ENCODE measurements at regions not wholly inside any gene's neighbourhood (a gene's known extent, or its start where the extent isn't known, plus 50 kb on each side); places are given as distances from the start of the nearest gene placed in this dataset.

- H3K4me1 ChIP-seq (ENCODE audit: insufficient read depth, low read length): no peaks in the 10 kb centered on the region
- H3K27me3 ChIP-seq (ENCODE audit: control insufficient read depth in 1 of 2, insufficient read depth in 2 of 2, low read length in 2 of 2): no peaks in the 10 kb centered on the region
- no peaks in the 10 kb centered on the region for H3K79me2 ChIP-seq (ENCODE audit: insufficient read depth, low read length)
- H3K9me3 ChIP-seq (ENCODE audit: low read length): no peaks in the 10 kb centered on the region
- DNase-seq (ENCODE audit: low spot score) (no peak), ATAC-seq (no peak), FAIRE-seq (no peak)
- no peaks in the 10 kb centered on the region for H3K36me3 ChIP-seq (replicated peaks in 1 of 2; ENCODE audit: control insufficient read depth in 1 of 2, insufficient read depth in 2 of 2, low read length in 2 of 2)
- WGBS (ENCODE audit: low lambda C conversion rate): 2% methylated on average over 3 of the region's 3 CpGs
- ChIA-PET POLR2A (no interaction called here), CTCF (ENCODE audit: low intra/inter-chr PET ratio, low total read pairs) (no interaction called here)
- BruUV-seq (replicated peaks): no TSS peak
- H3K9ac ChIP-seq (ENCODE audit: insufficient read depth, low read depth, low read length): no peak overlapping the region
- no peak overlapping the region for H3K27ac ChIP-seq (ENCODE audit: extremely low read length, insufficient read depth, low read length)
- in situ Hi-C loops (cut with HindIII; ENCODE audit: extremely low pct_ligation_motif_present, low pct_unique_long_range_greater_than_20kb): loop anchor here (25.0 kb wide), 1 partner anchor 713 kb away; no protein-coding TSS in a partner anchor
- intact Hi-C loops (cut with micrococcal nuclease; ENCODE audit: unreplicated experiment): no loop called here
- H3K4me2 ChIP-seq (ENCODE audit: low read depth, low read length): no peak overlapping the region
- H3K4me3 ChIP-seq (replicated peaks in 1 of 3; ENCODE audit: insufficient read depth in 1 of 3, low read depth in 2 of 3, low read length in 3 of 3): no peak overlapping the region
- no peaks in the 10 kb centered on the region for H4K20me1 ChIP-seq (ENCODE audit: insufficient read depth, low read length)
- no peak for TF ChIP-seq DRAP1 (CRISPR knock-in tag; IDR thresholded peaks at IDR 0.05)
- no peak for TF ChIP-seq ZNF788 (CRISPR knock-in tag; IDR thresholded peaks at IDR 0.05; ENCODE audit: borderline replicate concordance)
- no peak for TF ChIP-seq ZSCAN21 (CRISPR knock-in tag; IDR thresholded peaks at IDR 0.05; ENCODE audit: borderline replicate concordance)
- H2AFZ ChIP-seq (ENCODE audit: low read length): no peak overlapping the region
Measured at GRCh38 chr16:26550111-26550610, 516.6 kb upstream of the C16orf82 start.

GRCh38 chr16:26554030-26554429, 512.7 kb upstream of the C16orf82 start:
- TF ChIP-seq SOX13 (IDR thresholded peaks at IDR 0.05) (no peak), SOX13 (CRISPR knock-in tag; conservative IDR thresholded peaks at IDR 0.05 in 1 of 2, IDR thresholded peaks at IDR 0.05 in 1 of 2) (no peak), CEBPB (IDR thresholded peaks at IDR 0.05; ENCODE audit: borderline replicate concordance, low read depth, low read length) (peak; percentile 79), ZNF792 (CRISPR knock-in tag; IDR thresholded peaks at IDR 0.05) (no peak)
- Histone ChIP-seq H3K9me3 (ENCODE audit: low read length) (no peaks in the 10 kb centered on the region), H3K4me1 (ENCODE audit: insufficient read depth, low read length) (no peaks in the 10 kb centered on the region), H3K9ac (ENCODE audit: insufficient read depth, low read depth, low read length) (no peak overlapping the region), H3K4me3 (replicated peaks in 1 of 3; ENCODE audit: insufficient read depth in 1 of 3, low read depth in 2 of 3, low read length in 3 of 3) (no peak overlapping the region), H3K4me2 (ENCODE audit: low read depth, low read length) (no peak overlapping the region), H3K27me3 (ENCODE audit: control insufficient read depth in 1 of 2, insufficient read depth in 2 of 2, low read length in 2 of 2) (no peaks in the 10 kb centered on the region), H3K27ac (ENCODE audit: extremely low read length, insufficient read depth, low read length) (no peak overlapping the region), H2AFZ (ENCODE audit: low read length) (no peak overlapping the region), H3K79me2 (ENCODE audit: insufficient read depth, low read length) (no peaks in the 10 kb centered on the region), H3K36me3 (replicated peaks in 1 of 2; ENCODE audit: control insufficient read depth in 1 of 2, insufficient read depth in 2 of 2, low read length in 2 of 2) (no peaks in the 10 kb centered on the region), H4K20me1 (ENCODE audit: insufficient read depth, low read length) (no peaks in the 10 kb centered on the region)
- ChIA-PET CTCF (ENCODE audit: low intra/inter-chr PET ratio, low total read pairs) (no interaction called here), POLR2A (no interaction called here)
- in situ Hi-C loops (cut with HindIII; ENCODE audit: extremely low pct_ligation_motif_present, low pct_unique_long_range_greater_than_20kb) (loop anchor here (25.0 kb wide), 1 partner anchor 717 kb away; no protein-coding TSS in a partner anchor), intact Hi-C loops (cut with micrococcal nuclease; ENCODE audit: unreplicated experiment) (no loop called here)
- ATAC-seq (no peak), FAIRE-seq (no peak), DNase-seq (ENCODE audit: low spot score) (no peak)
- BruUV-seq (replicated peaks): no TSS peak
- under 1% methylated on average over 3 of the region's 3 CpGs for WGBS (ENCODE audit: low lambda C conversion rate)

Data from HepG2 (cell line).